ENCODE measurements at regions not wholly inside any gene's neighbourhood (a gene's known extent, or its start where the extent isn't known, plus 50 kb on each side); places are given as distances from the start of the nearest gene placed in this dataset.

DNA sequence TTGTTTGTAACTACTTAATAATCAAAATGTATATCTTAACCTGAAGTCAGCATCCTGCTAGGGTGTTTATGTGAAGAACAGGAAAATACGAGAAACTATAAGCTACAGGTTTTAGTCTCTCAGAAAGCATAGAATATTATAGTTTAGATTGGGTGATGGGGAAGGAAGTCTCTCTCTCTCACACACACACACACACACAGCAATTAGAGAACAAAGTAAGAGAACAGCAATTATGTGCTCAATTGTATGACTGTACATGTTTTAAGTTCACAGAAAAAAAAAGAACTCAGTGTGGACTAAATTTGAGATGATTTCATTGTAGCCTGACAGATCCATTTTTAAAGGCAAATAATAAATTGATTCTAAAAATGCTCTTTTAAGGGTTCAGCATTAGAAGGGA lies 94.3 kb upstream of the ZNF516 start:
- TF ChIP-seq, protein P1, sequence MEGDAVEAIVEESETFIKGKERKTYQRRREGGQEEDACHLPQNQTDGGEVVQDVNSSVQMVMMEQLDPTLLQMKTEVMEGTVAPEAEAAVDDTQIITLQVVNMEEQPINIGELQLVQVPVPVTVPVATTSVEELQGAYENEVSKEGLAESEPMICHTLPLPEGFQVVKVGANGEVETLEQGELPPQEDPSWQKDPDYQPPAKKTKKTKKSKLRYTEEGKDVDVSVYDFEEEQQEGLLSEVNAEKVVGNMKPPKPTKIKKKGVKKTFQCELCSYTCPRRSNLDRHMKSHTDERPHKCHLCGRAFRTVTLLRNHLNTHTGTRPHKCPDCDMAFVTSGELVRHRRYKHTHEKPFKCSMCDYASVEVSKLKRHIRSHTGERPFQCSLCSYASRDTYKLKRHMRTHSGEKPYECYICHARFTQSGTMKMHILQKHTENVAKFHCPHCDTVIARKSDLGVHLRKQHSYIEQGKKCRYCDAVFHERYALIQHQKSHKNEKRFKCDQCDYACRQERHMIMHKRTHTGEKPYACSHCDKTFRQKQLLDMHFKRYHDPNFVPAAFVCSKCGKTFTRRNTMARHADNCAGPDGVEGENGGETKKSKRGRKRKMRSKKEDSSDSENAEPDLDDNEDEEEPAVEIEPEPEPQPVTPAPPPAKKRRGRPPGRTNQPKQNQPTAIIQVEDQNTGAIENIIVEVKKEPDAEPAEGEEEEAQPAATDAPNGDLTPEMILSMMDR (IDR thresholded peaks at IDR 0.05): no peak
- TF ChIP-seq EP300 (IDR thresholded peaks at IDR 0.05; ENCODE audit: borderline replicate concordance in 1 of 2, low read depth in 1 of 2, low read length in 1 of 2): no peak
- TF ChIP-seq POLR2AphosphoS5 (IDR thresholded peaks at IDR 0.05; ENCODE audit: low read depth, low read length): no peak
- TF ChIP-seq, protein P2, sequence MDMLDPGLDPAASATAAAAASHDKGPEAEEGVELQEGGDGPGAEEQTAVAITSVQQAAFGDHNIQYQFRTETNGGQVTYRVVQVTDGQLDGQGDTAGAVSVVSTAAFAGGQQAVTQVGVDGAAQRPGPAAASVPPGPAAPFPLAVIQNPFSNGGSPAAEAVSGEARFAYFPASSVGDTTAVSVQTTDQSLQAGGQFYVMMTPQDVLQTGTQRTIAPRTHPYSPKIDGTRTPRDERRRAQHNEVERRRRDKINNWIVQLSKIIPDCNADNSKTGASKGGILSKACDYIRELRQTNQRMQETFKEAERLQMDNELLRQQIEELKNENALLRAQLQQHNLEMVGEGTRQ (IDR thresholded peaks at IDR 0.05; ENCODE audit: borderline replicate concordance, low read depth, low read length): no peak
- no peak for TF ChIP-seq YY1 (IDR thresholded peaks at IDR 0.05; ENCODE audit: low read depth)
- TF ChIP-seq GABPA (IDR thresholded peaks at IDR 0.05; ENCODE audit: low read depth): no peak
- no peak for TF ChIP-seq FOXM1 (IDR thresholded peaks at IDR 0.05; ENCODE audit: low read depth)

Data from SK-N-SH (cell line).